Neuronal stem cell (in vitro differentiated cells): ENCODE measurements at regions not wholly inside any gene's neighbourhood (a gene's known extent, or its start where the extent isn't known, plus 50 kb on each side); places are given as distances from the start of the nearest gene placed in this dataset.

Source experiments
- DNase-seq: peaks from one replicate; pipeline ENCODE4 v3.0.0-alpha.2; 2013; ENCODE audit warnings: low spot score
- H2AFZ ChIP-seq: one replicate; pipeline ENCODE4 v1.6.1; 2013; ENCODE audit warnings: mild to moderate bottlenecking, low read length, inconsistent platforms
- H2AK5ac ChIP-seq: 2 replicates; pipeline ENCODE4 v1.6.1; 2013; ENCODE audit warnings: low read depth, mild to moderate bottlenecking, inconsistent platforms, low read length, moderate library complexity, mixed read lengths
- H2BK120ac ChIP-seq: 2 replicates; pipeline ENCODE4 v1.6.1; 2013; ENCODE audit warnings: low read depth, mild to moderate bottlenecking, inconsistent platforms, low read length, moderate library complexity, mixed read lengths
- H2BK12ac ChIP-seq: one replicate; pipeline ENCODE4 v1.6.1; 2013; ENCODE audit warnings: low read length, inconsistent platforms
- H2BK15ac ChIP-seq: 2 replicates; pipeline ENCODE4 v1.6.1; 2013; ENCODE audit warnings: mild to moderate bottlenecking, low read length, inconsistent platforms, mixed read lengths
- H2BK5ac ChIP-seq: one replicate; pipeline ENCODE4 v1.6.1; 2013; ENCODE audit warnings: inconsistent platforms, mild to moderate bottlenecking, low read length, moderate library complexity
- H3K14ac ChIP-seq: one replicate; pipeline ENCODE4 v1.6.1; 2013; ENCODE audit warnings: low read length, inconsistent platforms
- H3K18ac ChIP-seq: 2 replicates; pipeline ENCODE4 v1.6.1; 2013; ENCODE audit warnings: low read length, inconsistent platforms
- H3K23ac ChIP-seq: 2 replicates; pipeline ENCODE4 v1.6.1; 2013; ENCODE audit warnings: low read depth, mild to moderate bottlenecking, mixed read lengths, low read length, inconsistent platforms; ENCODE audit not compliant: poor library complexity
- H3K27ac ChIP-seq: replicated peaks from 3 replicates; pipeline ENCODE4 v1.5.1; 2013; ENCODE audit warnings: low read length, inconsistent platforms
- H3K27me3 ChIP-seq, 3 experiments: 2 replicates each; pipeline ENCODE4 v1.6.1; 2013; ENCODE audit warnings: low read length in 3 of 3, mild to moderate bottlenecking in 2 of 3, inconsistent platforms in 1 of 3, low read depth in 1 of 3, mixed read lengths in 1 of 3, moderate library complexity in 1 of 3; ENCODE audit not compliant: control insufficient read depth in 3 of 3, insufficient read depth in 3 of 3
- H3K36me3 ChIP-seq, 2 donors: replicated peaks in 1 of 2; 2 replicates each; pipeline ENCODE4 v1.6.1; 2013; ENCODE audit warnings: low read length in 2 of 2; ENCODE audit not compliant: control insufficient read depth in 2 of 2, insufficient read depth in 2 of 2
- H3K4ac ChIP-seq: 2 replicates; pipeline ENCODE4 v1.6.1; 2013; ENCODE audit warnings: inconsistent platforms, mild to moderate bottlenecking, low read length, moderate library complexity
- H3K4me1 ChIP-seq, 2 donors: 1 replicate in 1 of 2; 2 replicates in 1 of 2; pipeline ENCODE4 v1.6.1; 2013; ENCODE audit warnings: low read length in 2 of 2, low read depth in 1 of 2; ENCODE audit not compliant: control insufficient read depth in 2 of 2, insufficient read depth in 1 of 2
- H3K4me2 ChIP-seq: one replicate; pipeline ENCODE4 v1.6.1; 2013; ENCODE audit warnings: mild to moderate bottlenecking, low read length, inconsistent platforms; ENCODE audit not compliant: insufficient read depth, poor library complexity, severe bottlenecking
- H3K4me3 ChIP-seq, 2 donors: 2 replicates each; pipeline ENCODE4 v1.5.1; 2013; ENCODE audit warnings: low read length in 2 of 2, mild to moderate bottlenecking in 2 of 2, inconsistent platforms in 1 of 2, moderate library complexity in 1 of 2
- H3K79me1 ChIP-seq: one replicate; pipeline ENCODE4 v1.6.1; 2013; ENCODE audit warnings: low read depth, mild to moderate bottlenecking, inconsistent platforms, low read length, moderate library complexity
- H3K9ac ChIP-seq: one replicate; pipeline ENCODE4 v1.6.1; 2013; ENCODE audit warnings: mild to moderate bottlenecking, low read depth, low read length, inconsistent platforms; ENCODE audit not compliant: poor library complexity
- H3K9me3 ChIP-seq, 2 donors: replicated peaks in 1 of 2; 2 replicates each; pipeline versions ENCODE3 to v1.6.1; 2013; ENCODE audit warnings: low read length in 2 of 2, mild to moderate bottlenecking in 2 of 2, inconsistent platforms in 1 of 2, low read depth in 1 of 2, mixed read lengths in 1 of 2, moderate library complexity in 1 of 2; ENCODE audit not compliant: control insufficient read depth in 2 of 2, insufficient read depth in 1 of 2
- H4K8ac ChIP-seq: one replicate; pipeline ENCODE4 v1.6.1; 2013; ENCODE audit warnings: low read depth, mild to moderate bottlenecking, inconsistent platforms, low read length, moderate library complexity
- H4K91ac ChIP-seq: one replicate; pipeline ENCODE4 v1.6.1; 2013; ENCODE audit warnings: low read length, low read depth, mild to moderate bottlenecking, inconsistent platforms; ENCODE audit not compliant: poor library complexity
- WGBS, 2 donors: extraction: QIAGEN DNeasy Blood & Tissue Kit; methylation state at CpG; one replicate each; pipeline ENCODE4 v1.1.7; 2013; ENCODE audit warnings: missing lambda C conversion rate in 2 of 2, mixed read lengths in 1 of 2; ENCODE audit not compliant: insufficient read length in 2 of 2, insufficient replicate concordance in 1 of 2; ENCODE audit errors: extremely low coverage in 2 of 2; 5-methylcytosine and 5-hydroxymethylcytosine counted together

DNA sequence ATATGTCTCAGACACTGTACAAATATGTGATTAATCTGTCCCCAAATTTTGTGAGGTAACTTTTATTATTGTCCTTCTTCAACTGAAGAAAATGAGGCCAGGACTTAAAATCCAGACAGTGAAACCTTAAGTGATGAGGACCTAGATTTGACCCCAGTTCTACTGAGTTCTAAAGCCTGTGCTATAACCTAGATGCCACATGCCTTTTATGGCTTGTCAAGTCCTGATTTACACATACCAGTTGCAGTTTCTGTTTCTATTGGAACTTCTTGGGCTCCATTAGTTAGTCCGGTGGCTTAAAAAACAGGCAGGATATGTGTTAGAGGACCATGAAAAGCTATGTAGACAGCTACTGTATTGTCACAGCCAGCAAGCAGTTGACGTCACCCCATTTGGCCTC, 436.5 kb upstream of the KLHL1 start:
- Histone ChIP-seq H2BK12ac (no peak overlapping the region), H2BK5ac (no peak overlapping the region), H3K23ac (no peak overlapping the region), H3K79me1 (no peaks in the 10 kb centered on the region), H3K4me2 (no peak overlapping the region), H3K36me3 (no peaks in the 10 kb centered on the region), H4K91ac (no peak overlapping the region), H2BK15ac (no peak overlapping the region), H2AFZ (peak overlapping the region; percentile 3), H2BK120ac (no peak overlapping the region), H3K9me3 (no peaks in the 10 kb centered on the region), H3K4me1 (no peaks in the 10 kb centered on the region), H4K8ac (no peak overlapping the region), H3K4ac (no peak overlapping the region), H3K27me3 (no peaks in the 10 kb centered on the region), H2AK5ac (no peak overlapping the region), H3K27ac (no peak overlapping the region), H3K14ac (no peak overlapping the region), H3K9ac (no peak overlapping the region), H3K4me3 (no peak overlapping the region), H3K18ac (no peak overlapping the region)
- no peak for DNase-seq
- WGBS, 2 donors, result no CpG with 5 or more reads among the region's 2 CpGs

GRCh38 chr13:70541451-70541850, 433.2 kb upstream of the KLHL1 start:
- Histone ChIP-seq H2BK15ac (no peak overlapping the region), H3K4me3 (no peak overlapping the region), H3K36me3 (no peaks in the 10 kb centered on the region), H3K14ac (no peak overlapping the region), H3K4ac (no peak overlapping the region), H3K27me3 (no peaks in the 10 kb centered on the region), H4K8ac (no peak overlapping the region), H4K91ac (no peak overlapping the region), H3K9ac (no peak overlapping the region), H3K9me3 (no peaks in the 10 kb centered on the region), H3K27ac (no peak overlapping the region), H3K79me1 (no peaks in the 10 kb centered on the region), H3K23ac (no peak overlapping the region), H3K4me2 (no peak overlapping the region), H2BK120ac (no peak overlapping the region), H3K18ac (no peak overlapping the region), H3K4me1 (no peaks in the 10 kb centered on the region), H2BK12ac (no peak overlapping the region), H2AFZ (no peak overlapping the region), H2AK5ac (no peak overlapping the region), H2BK5ac (no peak overlapping the region)
- no CpG with 5 or more reads among the region's 4 CpGs for WGBS, 2 donors
- no peak for DNase-seq

DNA sequence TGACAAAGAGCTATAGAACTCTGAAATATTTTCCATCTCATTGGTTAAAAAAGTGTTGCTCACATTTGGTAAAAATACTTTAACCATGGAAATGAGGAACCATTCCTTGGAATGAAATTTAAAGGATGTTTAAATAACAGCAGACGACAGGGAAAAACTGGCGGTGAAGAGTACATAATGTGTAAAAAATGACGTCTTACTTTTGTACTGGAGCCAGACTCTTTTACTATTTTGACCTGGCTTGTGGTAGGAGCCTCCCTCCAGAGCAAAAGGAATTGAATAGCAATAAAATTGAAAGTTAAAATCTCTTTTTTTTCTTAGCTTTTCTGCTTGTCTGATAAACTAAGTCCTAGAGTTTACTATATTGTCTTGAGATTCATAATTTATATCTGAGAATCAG, 426.2 kb upstream of the KLHL1 start:
- H2BK120ac ChIP-seq, result no peak overlapping the region
- no peak overlapping the region for H4K91ac ChIP-seq
- no peak overlapping the region for H3K23ac ChIP-seq
- H3K14ac ChIP-seq, result no peak overlapping the region
- H3K9me3 ChIP-seq, result no peaks in the 10 kb centered on the region
- H2BK12ac ChIP-seq, result no peak overlapping the region
- H3K4me2 ChIP-seq, result no peak overlapping the region
- no peaks in the 10 kb centered on the region for H3K36me3 ChIP-seq
- peaks cover 0 to 4% of the 10 kb centered on the region in 2 donors for H3K4me1 ChIP-seq
- no peak overlapping the region for H2AK5ac ChIP-seq
- H3K9ac ChIP-seq, result no peak overlapping the region
- no peak overlapping the region for H3K27ac ChIP-seq
- H3K4ac ChIP-seq, result no peak overlapping the region
- no peak overlapping the region for H3K4me3 ChIP-seq
- no peak overlapping the region for H3K18ac ChIP-seq
- no peak overlapping the region for H2BK15ac ChIP-seq
- no peak overlapping the region for H2BK5ac ChIP-seq
- no peak overlapping the region for H4K8ac ChIP-seq
- no peaks in the 10 kb centered on the region for H3K27me3 ChIP-seq
- H2AFZ ChIP-seq, result peak overlapping the region; percentile 23
- DNase-seq, result no peak
- no CpG with 5 or more reads among the region's 3 CpGs for WGBS, 2 donors
- H3K79me1 ChIP-seq, result no peaks in the 10 kb centered on the region

DNA sequence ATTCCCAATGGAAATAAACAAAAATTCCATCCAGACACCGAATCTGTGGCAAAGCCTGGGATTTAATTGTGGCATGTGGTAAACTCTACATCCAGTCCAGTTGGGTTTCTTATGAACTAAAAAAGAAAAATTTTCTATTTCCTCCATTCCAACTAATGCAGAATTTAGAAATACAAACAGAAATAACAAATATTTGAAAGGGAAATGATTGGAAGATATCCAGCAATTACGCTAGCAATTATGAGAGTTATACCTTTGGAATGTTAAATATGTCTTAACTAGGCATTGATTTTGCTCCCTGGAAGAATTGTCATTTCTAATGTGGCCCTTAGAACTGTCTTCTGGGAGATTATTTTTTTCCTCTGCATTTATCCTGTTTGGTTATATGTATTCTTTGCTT, 421.4 kb upstream of the KLHL1 start:
- Histone ChIP-seq H3K9me3 (no peaks in the 10 kb centered on the region), H3K27ac (no peak overlapping the region), H3K79me1 (no peaks in the 10 kb centered on the region), H2BK5ac (no peak overlapping the region), H2BK15ac (no peak overlapping the region), H3K4me1 (no peaks in the 10 kb centered on the region), H3K23ac (no peak overlapping the region), H3K4me2 (no peak overlapping the region), H3K4me3 (no peak overlapping the region), H3K36me3 (no peaks in the 10 kb centered on the region), H4K8ac (no peak overlapping the region), H3K27me3 (no peaks in the 10 kb centered on the region), H3K14ac (no peak overlapping the region), H2BK120ac (no peak overlapping the region), H2AK5ac (no peak overlapping the region), H4K91ac (no peak overlapping the region), H3K4ac (no peak overlapping the region), H2BK12ac (no peak overlapping the region), H3K9ac (no peak overlapping the region), H3K18ac (no peak overlapping the region), H2AFZ (no peak overlapping the region)
- no peak for DNase-seq
- WGBS, 2 donors, result no CpG with 5 or more reads among the region's 2 CpGs
